GM13977 (cell line): ENCODE measurements at regions not wholly inside any gene's neighbourhood (a gene's known extent, or its start where the extent isn't known, plus 50 kb on each side); places are given as distances from the start of the nearest gene placed in this dataset.

Source experiments
- DNase-seq: peaks from one replicate; pipeline ENCODE4 v3.0.0; 2012; ENCODE audit warnings: low spot score
- in situ Hi-C: fragments of 300-500 bp; cut with MboI; formaldehyde crosslinking; loops from one replicate; pipeline ENCODE4 v1.12.0; 2022; ENCODE audit warnings: low sequenced_read_pairs, low pct_unique_long_range_greater_than_20kb, mixed read lengths, inconsistent platforms; ENCODE audit not compliant: unreplicated experiment
- TF ChIP-seq, protein P1 (sequence below): IDR thresholded peaks from 2 replicates; pipeline ENCODE4 v1.5.1; 2012; ENCODE audit warnings: mild to moderate bottlenecking, control low read depth; ENCODE audit not compliant: insufficient read depth; ENCODE audit errors: extremely low read depth, missing control alignments

DNA sequence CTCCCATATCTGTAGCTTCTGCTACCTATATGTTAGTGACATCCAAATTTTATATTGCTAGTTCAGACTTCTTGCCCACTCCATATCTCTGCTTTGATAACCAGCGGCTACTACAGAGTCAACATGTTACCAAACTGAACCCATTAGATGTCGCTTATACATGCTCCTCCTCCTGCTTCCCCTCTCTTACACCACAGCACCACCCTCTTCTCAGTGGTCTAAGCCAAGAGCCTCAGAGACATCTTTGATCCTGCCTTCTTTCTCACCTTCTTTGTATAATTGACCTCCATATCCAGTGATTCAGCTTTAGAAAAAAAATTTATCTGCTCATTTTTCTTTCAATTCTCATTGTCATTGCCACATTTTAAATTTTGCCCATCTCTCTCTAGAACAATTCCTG lies 408.2 kb upstream of the TLE4 start:
- TF ChIP-seq, protein P1, sequence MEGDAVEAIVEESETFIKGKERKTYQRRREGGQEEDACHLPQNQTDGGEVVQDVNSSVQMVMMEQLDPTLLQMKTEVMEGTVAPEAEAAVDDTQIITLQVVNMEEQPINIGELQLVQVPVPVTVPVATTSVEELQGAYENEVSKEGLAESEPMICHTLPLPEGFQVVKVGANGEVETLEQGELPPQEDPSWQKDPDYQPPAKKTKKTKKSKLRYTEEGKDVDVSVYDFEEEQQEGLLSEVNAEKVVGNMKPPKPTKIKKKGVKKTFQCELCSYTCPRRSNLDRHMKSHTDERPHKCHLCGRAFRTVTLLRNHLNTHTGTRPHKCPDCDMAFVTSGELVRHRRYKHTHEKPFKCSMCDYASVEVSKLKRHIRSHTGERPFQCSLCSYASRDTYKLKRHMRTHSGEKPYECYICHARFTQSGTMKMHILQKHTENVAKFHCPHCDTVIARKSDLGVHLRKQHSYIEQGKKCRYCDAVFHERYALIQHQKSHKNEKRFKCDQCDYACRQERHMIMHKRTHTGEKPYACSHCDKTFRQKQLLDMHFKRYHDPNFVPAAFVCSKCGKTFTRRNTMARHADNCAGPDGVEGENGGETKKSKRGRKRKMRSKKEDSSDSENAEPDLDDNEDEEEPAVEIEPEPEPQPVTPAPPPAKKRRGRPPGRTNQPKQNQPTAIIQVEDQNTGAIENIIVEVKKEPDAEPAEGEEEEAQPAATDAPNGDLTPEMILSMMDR: no peak
- no peak for DNase-seq
- in situ Hi-C loops: no loop called here

DNA sequence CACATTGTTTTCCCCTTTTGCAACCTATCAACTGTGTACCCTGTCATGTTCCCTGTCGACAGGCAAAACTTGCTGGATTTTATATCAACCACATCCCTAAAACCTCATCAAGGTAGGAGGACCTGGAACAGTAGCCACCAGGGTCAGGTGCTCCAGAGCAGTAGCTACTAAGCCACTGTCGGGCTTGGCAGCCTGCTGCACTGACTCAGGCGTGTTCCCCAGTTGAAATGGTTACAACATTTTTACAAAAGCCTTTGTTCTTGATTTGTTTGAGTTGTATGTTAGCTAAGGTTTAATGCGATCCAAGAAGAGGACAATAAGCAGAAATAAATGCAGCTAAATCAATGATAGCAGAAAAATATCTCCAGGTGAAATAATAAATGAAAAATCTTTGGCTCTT lies 407.4 kb upstream of the TLE4 start:
- in situ Hi-C loops: no loop called here

DNA sequence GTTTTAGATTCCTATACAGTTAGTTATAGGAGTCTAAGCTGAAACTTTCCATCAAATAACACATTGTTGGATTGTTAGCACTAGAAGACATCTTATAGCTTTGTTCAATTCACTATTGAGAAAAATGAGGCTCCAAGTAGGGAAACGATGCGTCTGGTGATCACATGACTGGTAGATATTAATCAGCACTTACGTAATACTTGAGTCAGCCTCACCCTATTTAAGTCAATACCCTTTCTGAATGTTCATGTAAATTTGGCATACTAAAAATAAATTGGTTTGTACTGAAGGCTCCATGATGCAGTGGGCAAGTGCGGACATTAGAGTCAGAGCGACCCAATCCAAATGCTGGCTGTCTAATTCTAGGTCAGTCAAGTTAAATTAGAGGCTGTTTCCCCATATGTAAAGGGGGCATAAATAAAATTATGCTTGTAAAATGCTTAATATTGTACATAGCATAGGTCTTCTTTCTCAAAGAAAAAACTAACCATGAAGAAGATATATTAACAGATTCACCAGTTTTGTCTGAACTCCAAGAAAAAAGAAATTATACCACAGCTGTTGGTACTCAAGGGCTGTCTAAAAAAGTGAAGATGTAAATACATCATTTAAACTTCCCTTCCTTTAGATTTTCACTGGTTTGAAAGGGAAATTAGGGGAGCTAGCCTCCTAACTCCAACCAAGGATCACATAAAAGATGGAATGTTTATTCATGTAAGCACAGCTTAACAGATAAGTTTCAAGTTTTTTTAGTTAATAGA lies 406.6 kb upstream of the TLE4 start:
- TF ChIP-seq, protein P1: no peak
- DNase-seq: no peak
- in situ Hi-C loops: no loop called here

More for the DNA sequence above, 407.4 kb upstream of the TLE4 start:
- TF ChIP-seq, protein P1: no peak
- DNase-seq: no peak

DNA sequence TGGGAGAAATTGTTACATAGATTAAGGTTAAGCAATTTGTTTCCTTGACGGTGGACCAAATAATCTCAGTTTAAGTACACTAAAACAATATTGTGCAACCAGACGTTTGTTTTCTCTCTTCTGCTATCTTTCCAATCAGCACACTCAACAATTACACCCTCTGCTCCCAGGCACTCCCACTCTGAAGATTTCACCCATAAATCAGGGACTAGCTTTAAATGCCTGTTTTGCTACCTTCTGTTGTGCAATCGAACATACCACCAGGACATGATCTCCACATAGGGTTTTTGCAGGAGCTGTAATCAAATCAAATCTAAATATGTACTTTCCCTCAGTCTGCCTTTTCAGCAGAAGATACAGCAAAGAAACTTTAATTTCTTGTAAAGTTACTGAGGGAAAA lies 405.8 kb upstream of the TLE4 start:
- in situ Hi-C loops: no loop called here
- DNase-seq: no peak
- TF ChIP-seq, protein P1: no peak

DNA sequence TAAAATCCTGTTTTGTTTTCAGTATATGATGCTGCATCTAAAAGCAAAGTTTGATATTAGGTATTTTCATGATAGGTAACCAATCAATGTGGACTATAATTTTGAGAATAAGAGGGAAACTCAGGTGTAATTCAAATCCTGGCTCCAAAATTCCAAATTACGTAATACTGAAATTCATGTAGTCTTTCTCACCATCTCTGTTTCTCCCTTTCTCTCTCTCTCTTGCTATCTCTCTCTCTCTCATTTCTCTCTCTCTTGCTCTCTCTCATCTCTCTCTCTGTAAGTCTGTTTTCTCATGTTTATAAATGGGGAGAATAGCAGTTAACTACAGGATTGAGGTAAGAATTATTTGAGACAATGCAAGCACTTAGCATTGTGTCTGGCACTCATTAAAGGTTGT lies 401.1 kb upstream of the TLE4 start:
- TF ChIP-seq, protein P1: no peak
- in situ Hi-C loops: no loop called here
- no peak for DNase-seq

DNA sequence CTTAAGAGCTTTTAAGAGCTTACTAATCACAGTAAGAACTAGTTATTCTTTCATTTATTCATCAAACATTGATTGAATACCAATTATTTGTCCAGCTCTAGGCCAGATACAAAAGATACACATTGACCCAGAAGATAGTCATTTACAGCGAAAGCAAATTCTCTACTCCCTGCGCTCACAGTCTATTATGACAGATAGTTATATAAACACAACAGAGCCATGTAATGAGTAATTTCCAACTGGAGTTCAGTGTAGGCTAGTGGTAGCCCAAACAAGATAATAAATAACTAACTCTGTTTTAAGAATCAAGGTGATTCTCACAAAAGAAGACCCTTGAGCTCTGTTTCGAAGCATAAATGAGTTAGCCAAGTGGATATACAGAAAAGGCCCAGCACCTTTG lies 397.8 kb upstream of the TLE4 start:
- no peak for DNase-seq
- TF ChIP-seq, protein P1: no peak
- in situ Hi-C loops: no loop called here
